ENCODE measurements at regions not wholly inside any gene's neighbourhood (a gene's known extent, or its start where the extent isn't known, plus 50 kb on each side); places are given as distances from the start of the nearest gene placed in this dataset.

DNA sequence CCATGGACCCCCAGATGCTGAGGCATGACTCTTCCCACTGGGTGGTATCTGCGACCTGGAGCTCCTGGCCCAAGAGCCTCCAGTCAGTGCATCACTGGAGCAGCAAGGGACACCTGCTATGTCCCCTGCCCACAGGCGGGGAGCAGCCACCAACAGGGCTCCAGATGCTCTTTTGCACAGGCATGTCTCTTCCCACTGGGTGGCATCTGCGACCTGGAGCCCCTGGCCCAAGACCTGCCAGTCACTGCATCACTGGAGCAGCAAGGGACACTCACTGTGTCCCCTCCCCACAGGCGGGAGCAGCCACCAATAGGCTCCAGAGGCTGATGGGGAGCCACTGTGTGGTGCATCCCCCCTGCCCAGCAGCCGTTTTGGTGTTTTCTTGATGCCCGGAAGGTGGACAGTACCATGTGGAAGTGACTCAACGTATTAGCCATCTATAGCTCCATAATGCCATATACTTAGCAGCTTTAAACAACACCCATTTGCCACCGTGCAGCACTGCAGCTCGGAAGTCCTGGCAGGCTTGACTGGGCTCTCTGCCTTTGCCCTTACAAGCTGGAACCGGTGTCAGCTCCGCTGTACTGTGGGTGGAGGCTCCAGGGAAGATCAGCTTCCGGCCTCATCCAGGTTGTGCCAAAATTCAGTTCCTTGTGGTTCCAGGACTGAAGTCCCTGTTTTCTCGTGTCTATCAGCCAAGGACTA is 124.9 kb upstream of the CST7 start:
- Histone ChIP-seq H3K27ac (no peak overlapping the region), H3K27me3 (no peaks in the 10 kb centered on the region), H3K4me3 (no peak overlapping the region), H3K36me3 (no peaks in the 10 kb centered on the region), H3K9ac (ENCODE audit: low read depth in 2 of 2, low read length in 2 of 2) (no peak overlapping the region), H3K4me1 (no peaks in the 10 kb centered on the region), H3K9me3 (no peaks in the 10 kb centered on the region)
- TF ChIP-seq, protein P1, sequence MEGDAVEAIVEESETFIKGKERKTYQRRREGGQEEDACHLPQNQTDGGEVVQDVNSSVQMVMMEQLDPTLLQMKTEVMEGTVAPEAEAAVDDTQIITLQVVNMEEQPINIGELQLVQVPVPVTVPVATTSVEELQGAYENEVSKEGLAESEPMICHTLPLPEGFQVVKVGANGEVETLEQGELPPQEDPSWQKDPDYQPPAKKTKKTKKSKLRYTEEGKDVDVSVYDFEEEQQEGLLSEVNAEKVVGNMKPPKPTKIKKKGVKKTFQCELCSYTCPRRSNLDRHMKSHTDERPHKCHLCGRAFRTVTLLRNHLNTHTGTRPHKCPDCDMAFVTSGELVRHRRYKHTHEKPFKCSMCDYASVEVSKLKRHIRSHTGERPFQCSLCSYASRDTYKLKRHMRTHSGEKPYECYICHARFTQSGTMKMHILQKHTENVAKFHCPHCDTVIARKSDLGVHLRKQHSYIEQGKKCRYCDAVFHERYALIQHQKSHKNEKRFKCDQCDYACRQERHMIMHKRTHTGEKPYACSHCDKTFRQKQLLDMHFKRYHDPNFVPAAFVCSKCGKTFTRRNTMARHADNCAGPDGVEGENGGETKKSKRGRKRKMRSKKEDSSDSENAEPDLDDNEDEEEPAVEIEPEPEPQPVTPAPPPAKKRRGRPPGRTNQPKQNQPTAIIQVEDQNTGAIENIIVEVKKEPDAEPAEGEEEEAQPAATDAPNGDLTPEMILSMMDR (IDR thresholded peaks at IDR 0.05) = no peak
- intact Hi-C loops (cut with DNase I) = no loop called here
- DNase-seq = no peak

DNA sequence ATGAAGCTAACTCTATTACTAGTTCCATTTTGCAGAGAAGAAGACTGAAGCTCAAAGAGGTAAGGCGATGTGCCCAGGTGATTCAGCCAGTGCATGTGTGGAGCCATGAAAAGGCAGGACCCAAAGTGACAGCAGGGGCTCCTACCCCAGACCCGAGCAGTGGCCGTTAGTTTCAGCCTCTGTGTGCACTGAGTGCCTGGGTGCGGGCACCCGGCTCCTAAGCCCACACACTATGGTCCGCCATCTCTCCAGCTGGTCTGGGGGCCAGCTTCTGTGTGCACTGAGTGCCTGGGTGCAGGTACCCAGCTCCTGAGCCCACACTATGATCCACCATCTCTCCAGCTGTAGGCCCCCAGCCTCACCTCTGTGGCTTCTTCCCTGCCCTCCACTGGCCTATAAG is 123.5 kb upstream of the CST7 start:
- H3K36me3 ChIP-seq = no peaks in the 10 kb centered on the region
- H3K4me1 ChIP-seq = no peaks in the 10 kb centered on the region
- H3K27ac ChIP-seq = no peak overlapping the region
- no peaks in the 10 kb centered on the region for H3K27me3 ChIP-seq
- H3K9ac ChIP-seq (ENCODE audit: low read depth in 2 of 2, low read length in 2 of 2) = no peak overlapping the region
- TF ChIP-seq, protein P1 (IDR thresholded peaks at IDR 0.05) = no peak
- no peak for DNase-seq
- intact Hi-C loops (cut with DNase I) = no loop called here
- no peaks in the 10 kb centered on the region for H3K9me3 ChIP-seq
- H3K4me3 ChIP-seq = no peak overlapping the region

DNA sequence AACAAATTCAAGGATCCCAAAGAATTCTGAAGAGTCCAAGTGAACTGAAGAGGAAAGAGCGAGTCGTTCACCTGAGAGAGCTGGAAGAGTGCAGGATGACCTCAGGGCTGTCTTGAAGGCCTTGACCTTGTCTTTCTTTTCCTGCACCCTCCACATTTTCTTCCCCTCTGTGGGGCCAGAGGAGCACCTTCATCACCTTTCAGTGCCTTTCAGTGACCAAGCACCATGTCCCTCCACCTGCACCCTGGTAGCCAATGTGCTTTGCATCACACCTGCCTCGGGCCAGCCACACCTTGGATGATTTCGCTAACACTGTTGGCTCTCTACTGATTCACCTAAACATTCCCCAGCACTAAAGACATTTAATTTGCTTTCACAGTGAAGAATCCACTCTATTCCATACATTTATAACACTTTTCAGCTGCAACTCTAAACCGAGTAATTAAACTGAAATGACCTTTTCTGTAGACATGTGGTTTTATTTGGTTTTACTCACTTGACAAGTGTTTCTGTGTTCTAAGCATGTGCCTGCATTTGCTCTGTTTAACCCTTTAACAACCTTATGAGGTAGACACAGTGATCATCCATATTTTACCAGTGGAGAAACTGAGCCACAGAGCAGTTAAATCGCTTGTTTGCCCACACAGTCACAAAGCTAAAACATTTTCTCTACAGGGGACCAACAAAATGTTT is 121.3 kb upstream of the CST7 start:
- H3K27me3 ChIP-seq = no peaks in the 10 kb centered on the region
- TF ChIP-seq, protein P1 (IDR thresholded peaks at IDR 0.05) = no peak
- no peak overlapping the region for H3K9ac ChIP-seq (ENCODE audit: low read depth in 2 of 2, low read length in 2 of 2)
- no peak for DNase-seq
- no peak overlapping the region for H3K27ac ChIP-seq
- H3K9me3 ChIP-seq = no peaks in the 10 kb centered on the region
- no peaks in the 10 kb centered on the region for H3K4me1 ChIP-seq
- H3K4me3 ChIP-seq = no peak overlapping the region
- intact Hi-C loops (cut with DNase I) = no loop called here
- H3K36me3 ChIP-seq = no peaks in the 10 kb centered on the region

DNA sequence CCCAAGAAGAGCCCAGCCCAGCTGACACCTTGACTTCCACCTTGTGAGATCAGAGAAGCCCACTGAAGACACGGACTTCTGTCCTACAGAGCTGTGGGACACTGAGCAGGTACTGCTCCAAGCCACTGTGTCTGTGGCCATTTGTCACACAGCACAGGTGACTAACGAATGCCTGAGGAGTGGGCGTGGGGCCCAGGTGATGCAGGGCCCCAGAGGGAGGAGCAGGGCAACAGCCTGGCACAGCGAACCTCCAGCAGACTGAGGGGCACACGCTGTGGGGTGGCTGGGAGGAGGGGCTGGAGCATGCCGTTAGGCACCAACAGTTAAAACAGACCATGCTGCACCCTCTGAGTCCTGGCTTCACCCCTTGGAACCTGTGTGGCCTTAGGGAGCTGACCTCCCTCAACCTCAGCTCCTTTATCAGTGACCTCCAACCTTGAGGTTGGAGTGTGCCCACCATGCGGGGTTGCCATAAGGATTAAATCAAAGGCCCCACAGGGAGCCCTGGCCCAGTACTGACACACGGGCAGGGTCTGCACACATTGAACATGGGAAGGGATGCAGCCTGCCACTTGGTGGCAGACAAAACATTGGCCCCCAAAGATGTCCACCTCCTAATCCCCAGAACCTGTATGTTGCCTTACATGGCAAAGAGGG is 119.9 kb upstream of the CST7 start:
- no peak for DNase-seq
- Histone ChIP-seq H3K9me3 (no peaks in the 10 kb centered on the region), H3K36me3 (no peaks in the 10 kb centered on the region), H3K4me3 (no peak overlapping the region), H3K4me1 (no peaks in the 10 kb centered on the region), H3K27ac (no peak overlapping the region), H3K27me3 (no peaks in the 10 kb centered on the region), H3K9ac (ENCODE audit: low read depth in 2 of 2, low read length in 2 of 2) (no peak overlapping the region)
- intact Hi-C loops (cut with DNase I) = no loop called here
- TF ChIP-seq, protein P1 (IDR thresholded peaks at IDR 0.05) = no peak

DNA sequence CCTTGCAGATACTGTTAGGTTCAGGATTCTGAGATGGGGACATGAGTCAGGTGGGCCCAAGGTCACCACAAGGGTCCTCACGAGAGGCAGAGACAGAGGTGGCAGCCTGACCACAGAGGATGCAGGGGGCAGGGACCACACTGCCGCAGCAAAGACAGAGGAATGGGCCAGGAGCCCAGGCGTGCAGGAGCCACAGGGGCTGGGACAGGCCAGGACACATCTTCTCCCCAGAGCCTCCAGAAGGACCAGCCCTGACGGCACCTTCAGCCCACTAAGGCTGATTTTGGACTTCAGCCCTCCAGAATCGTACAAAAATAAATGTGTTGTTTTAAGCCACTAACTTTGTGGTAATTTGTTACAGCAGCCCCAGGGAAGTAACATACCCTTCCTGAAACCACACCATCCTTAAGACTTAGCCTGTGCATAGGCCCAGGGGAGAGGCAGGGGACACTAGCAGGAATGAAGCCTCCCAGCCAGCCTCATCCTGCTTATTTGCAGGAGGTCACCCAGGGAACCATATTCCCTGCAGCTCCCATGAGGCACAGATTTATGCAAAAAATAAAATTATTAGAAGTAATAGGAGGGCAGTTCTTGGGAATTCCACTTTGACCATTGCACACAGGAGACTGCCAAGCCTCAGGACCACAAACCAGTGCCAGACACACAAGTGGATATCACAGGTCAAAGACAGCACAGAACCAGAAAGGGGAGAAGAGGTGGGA is 119.3 kb upstream of the CST7 start:
- no peak for DNase-seq

More for the DNA sequence above, 119.3 kb upstream of the CST7 start:
- intact Hi-C loops (cut with DNase I) = no loop called here
- no peak overlapping the region for H3K9ac ChIP-seq (ENCODE audit: low read depth in 2 of 2, low read length in 2 of 2)
- H3K4me3 ChIP-seq = no peak overlapping the region
- H3K36me3 ChIP-seq = no peaks in the 10 kb centered on the region
- H3K27ac ChIP-seq = no peak overlapping the region
- no peaks in the 10 kb centered on the region for H3K9me3 ChIP-seq
- no peaks in the 10 kb centered on the region for H3K27me3 ChIP-seq
- TF ChIP-seq, protein P1 (IDR thresholded peaks at IDR 0.05) = no peak
- no peaks in the 10 kb centered on the region for H3K4me1 ChIP-seq
